Heart right ventricle (tissue), 16 donors: ENCODE measurements at regions not wholly inside any gene's neighbourhood (a gene's known extent, or its start where the extent isn't known, plus 50 kb on each side); places are given as distances from the start of the nearest gene placed in this dataset.

Experiments used
- ATAC-seq, 8 donors: fragments of 200-7000 bp; cut with Tn5 transposase; one replicate each; pipeline ENCODE4 v1.9.1; 2020; ENCODE audit warnings: mild to moderate bottlenecking in 8 of 8, moderate library complexity in 8 of 8, moderate number of reproducible peaks in 1 of 8
- DNase-seq, 2 donors: peaks; one replicate each; pipeline ENCODE4 v3.0.0-alpha.2; 2020
- H3K27ac ChIP-seq, 10 donors: fragments of 200-600 bp; sonication (generic) in 2 of 10; one replicate each; pipeline versions ENCODE4 v1.5.0 to v1.8.0; 2020 to 2022; ENCODE audit warnings: mild to moderate bottlenecking in 3 of 10
- H3K27me3 ChIP-seq, 7 donors: fragments of 200-600 bp; one replicate each; pipeline ENCODE4 v1.8.0; 2021 to 2022; ENCODE audit warnings: mild to moderate bottlenecking in 2 of 7
- H3K36me3 ChIP-seq, 9 donors: fragments of 200-600 bp; sonication (generic) in 1 of 9; one replicate each; pipeline versions ENCODE4 v1.5.0 to v1.8.0; 2020 to 2022; ENCODE audit warnings: mild to moderate bottlenecking in 2 of 9
- H3K4me1 ChIP-seq, 9 donors: fragments of 200-600 bp; sonication (generic) in 1 of 9; one replicate each; pipeline versions ENCODE4 v1.5.0 to v1.8.0; 2020 to 2022; ENCODE audit warnings: mild to moderate bottlenecking in 4 of 9
- H3K4me3 ChIP-seq, 10 donors: fragments of 200-600 bp; sonication (generic) in 2 of 10; one replicate each; pipeline versions ENCODE4 v1.5.0 to v1.8.0; 2020 to 2022; ENCODE audit warnings: mild to moderate bottlenecking in 7 of 10, moderate library complexity in 2 of 10
- H3K9me3 ChIP-seq, 11 donors: fragments of 200-600 bp in 10 of 11; sonication (generic) in 2 of 11; one replicate each; pipeline versions ENCODE4 v1.5.0 to v1.8.0; 2013 to 2022; ENCODE audit warnings: mild to moderate bottlenecking in 2 of 11, control low read depth in 1 of 11, moderate library complexity in 1 of 11
- CTCF ChIP-seq, 9 donors: fragments of 200-600 bp; sonication (generic) in 2 of 9; IDR thresholded peaks; one replicate each; pipeline versions ENCODE4 v1.5.0 to v1.8.0; 2021 to 2022; ENCODE audit warnings: antibody characterized with exemption in 9 of 9, mild to moderate bottlenecking in 5 of 9, moderate library complexity in 1 of 9
- WGBS, 2 donors: extraction: QIAGEN DNeasy Blood & Tissue Kit; methylation state at CpG; one replicate each; pipeline ENCODE4 v1.1.7; 2013; ENCODE audit warnings: inconsistent platforms in 1 of 2; 5-methylcytosine and 5-hydroxymethylcytosine counted together
- intact Hi-C, 10 donors: fragments of 100-400 bp; cut with DNase I; formaldehyde crosslinking; loops; one replicate each; pipeline versions ENCODE4 v1.11.1 to v1.14.2; 2022
- donor health status: Arrhythmogenic right ventricular cardiomyopathy.
- donor health status: ischemic (EF 13 %, LVEDD 7.1; RV severe dilation, severe dysfunction).
- donor health status: healthy with polysubstance abuse.
- donor health status: DM: no; HTN: yes; CAD: no.
- donor health status: DM: no; HTN: no; CAD: no.
- donor health status: ischemic (EF 25% LVEDD 6.9; RV normal size, moderate dysfunction).
- donor health status: ischemic (EF 25% LVEDD 5.7; RV mildly dilated, moderate dysfunction).
- donor health status: healthy.
- donor health status: DM: yes; HTN: yes; CAD: no.
- donor health status: Ischemic cardiomyopathy.
- donor health status: ischemic (EF 35%, LVEDD 5.7; RV mildly dilated, moderate dysfunction).
- donor health status: nonischemic (EF 11% LVEDD 7.7; RV severe dilation, severe dysfunction).
- donor health status: DM: yes; HTN: yes; CAD: no.
- donor health status: PGD.
- donor health status: ischemic (EF 29% LVEDD 5.4; RV normal size, mild dysfunction).
- donor health status: nonischemic (EF 23%, LVEDD 6.1; RV moderate dilation, normal function).

GRCh38 chr6:150535151-150535804, 64.4 kb upstream of the PLEKHG1 start:
- no peak for TF ChIP-seq CTCF (IDR thresholded peaks at IDR 0.05)
- intact Hi-C loops: loop anchor here in 2 of 10 donors (5.0 kb wide), 1 partner anchor 118 kb away; no protein-coding TSS in a partner anchor
- Histone ChIP-seq H3K36me3 (no peaks in the 10 kb centered on the region), H3K27me3 (no peaks in the 10 kb centered on the region), H3K4me3 (no peak overlapping the region), H3K4me1 (peaks cover 0 to 33% (median 7%) of the 10 kb centered on the region in 9 donors), H3K9me3 (no peaks in the 10 kb centered on the region), H3K27ac (no peak overlapping the region)
- DNase-seq (no peak), ATAC-seq (no peak)
- WGBS, 2 donors: 91 to 93% methylated on average over 4 of the region's 4 CpGs

- intact Hi-C loops: loop anchor here in 2 of 10 donors (5.0 kb wide), 1 partner anchor 119 kb away; no protein-coding TSS in a partner anchor
- H3K9me3 ChIP-seq: no peaks in the 10 kb centered on the region
- no peaks in the 10 kb centered on the region for H3K36me3 ChIP-seq
- no peak overlapping the region for H3K27ac ChIP-seq
- TF ChIP-seq CTCF (IDR thresholded peaks at IDR 0.05): no peak
- WGBS, 2 donors: 97 to 99% methylated on average over 1 of the region's 1 CpG
- DNase-seq: no peak
- no peaks in the 10 kb centered on the region for H3K27me3 ChIP-seq
- no peak for ATAC-seq
- H3K4me1 ChIP-seq: peaks cover 0 to 33% (median 7%) of the 10 kb centered on the region in 9 donors
- H3K4me3 ChIP-seq: no peak overlapping the region
These were observed 63.9 kb upstream of the PLEKHG1 start for GRCh38 chr6:150535818-150536220.

GRCh38 chr6:150536835-150537234, 62.9 kb upstream of the PLEKHG1 start:
- no peaks in the 10 kb centered on the region for H3K27me3 ChIP-seq
- no peak for DNase-seq
- intact Hi-C loops: loop anchor here in 2 of 10 donors (5.0 kb wide), 1 partner anchor 120 kb away; no protein-coding TSS in a partner anchor
- WGBS, 2 donors: 68 to 83% methylated on average over 4 of the region's 4 CpGs
- no peak overlapping the region for H3K4me3 ChIP-seq
- peak overlapping the region in 7 of 10 donors; percentile 38 to 80 (median 60) for H3K27ac ChIP-seq
- no peaks in the 10 kb centered on the region for H3K9me3 ChIP-seq
- H3K4me1 ChIP-seq: peaks cover 0 to 35% (median 7%) of the 10 kb centered on the region in 9 donors
- no peak for TF ChIP-seq CTCF (IDR thresholded peaks at IDR 0.05)
- H3K36me3 ChIP-seq: no peaks in the 10 kb centered on the region
- peak in 3 of 8 donors; percentile 30 to 45 (median 36) for ATAC-seq

- Histone ChIP-seq H3K27me3 (no peaks in the 10 kb centered on the region), H3K36me3 (no peaks in the 10 kb centered on the region), H3K4me3 (no peak overlapping the region), H3K27ac (peak overlapping the region in 9 of 10 donors; percentile 28 to 80 (median 59)), H3K4me1 (peaks cover 0 to 40% (median 7%) of the 10 kb centered on the region in 9 donors), H3K9me3 (no peaks in the 10 kb centered on the region)
- intact Hi-C loops: loop anchor here in 2 of 10 donors (5.0 kb wide), 1 partner anchor 120 kb away; no protein-coding TSS in a partner anchor
- DNase-seq (no peak), ATAC-seq (peak in 4 of 8 donors; percentile 9 to 22 (median 16))
- WGBS, 2 donors: 56 to 64% methylated on average over 4 of the region's 4 CpGs
- TF ChIP-seq CTCF (IDR thresholded peaks at IDR 0.05): no peak
These were observed 62.2 kb upstream of the PLEKHG1 start for GRCh38 chr6:150537491-150537890.
